ENCODE measurements at regions not wholly inside any gene's neighbourhood (a gene's known extent, or its start where the extent isn't known, plus 50 kb on each side); places are given as distances from the start of the nearest gene placed in this dataset. TPM values are rescaled to one million over a fixed set of nuclear protein-coding genes. Genes with fewer than 3 reads are reported as not detected.

- peaks cover 10% of the 10 kb centered on the region; the same call in 1 of the 2 replicates for H4K20me1 ChIP-seq (replicated peaks; ENCODE audit: control insufficient read depth, insufficient read depth, low read length)
- H3K79me2 ChIP-seq (ENCODE audit: control insufficient read depth, insufficient read depth, low read length) = no peaks in the 10 kb centered on the region
- intact Hi-C loops (cut with micrococcal nuclease) (no loop called here), in situ Hi-C loops (cut with MboI) (no loop called here)
- no peak overlapping the region for H3K27ac ChIP-seq (ENCODE audit: extremely low read depth, low read depth, low read length)
- H3K27me3 ChIP-seq (ENCODE audit: control insufficient read depth in 2 of 2, insufficient read depth in 2 of 2, low read length in 2 of 2) = peaks cover 7 to 27% of the 10 kb centered on the region in 2 experiments; a peak in 3 of 5 replicates
- ATAC-seq (no peak), FAIRE-seq (no peak), DNase-seq (ENCODE audit: extremely low read depth in 1 of 4, low spot score in 3 of 4) (no peak)
- TF ChIP-seq ADNP (tag; IDR thresholded peaks at IDR 0.05) = no peak
- TF ChIP-seq TCFL5 (CRISPR knock-in tag; conservative IDR thresholded peaks at IDR 0.05) = no peak
- no peak for TF ChIP-seq ZNF512 (tag; IDR thresholded peaks at IDR 0.05)
- no peak for TF ChIP-seq ELF2 (CRISPR knock-in tag; IDR thresholded peaks at IDR 0.05)
- no peak for TF ChIP-seq SMARCE1 (IDR thresholded peaks at IDR 0.05)
- TF ChIP-seq THRA (IDR thresholded peaks at IDR 0.05) = no peak
- WGBS (ENCODE audit: insufficient coverage, low coverage, missing lambda C conversion rate) = 5% methylated on average over 5 of the region's 5 CpGs
- H3K9me1 ChIP-seq (ENCODE audit: control insufficient read depth, insufficient read depth, low read length) = no peaks in the 10 kb centered on the region
- H3K9ac ChIP-seq (ENCODE audit: insufficient read depth in 1 of 2, low read depth in 2 of 2, low read length in 2 of 2) = no peak overlapping the region
- H3K4me3 ChIP-seq = no peak overlapping the region
- no peak overlapping the region for H2AFZ ChIP-seq (ENCODE audit: low read depth, low read length)
- CTCF ChIA-PET (ENCODE audit: low intra/inter-chr PET ratio) = no interaction called here
- H3K4me2 ChIP-seq (ENCODE audit: insufficient read depth, low read length) = no peak overlapping the region
- POLR2A ChIA-PET = no interaction called here
- no TSS peak for BruUV-seq (replicated peaks)
- H3K4me1 ChIP-seq (replicated peaks in 1 of 2; ENCODE audit: control insufficient read depth in 2 of 2, insufficient read depth in 2 of 2, low read length in 2 of 2) = peaks cover 0 to 4% of the 10 kb centered on the region in 2 experiments; a peak in 4 of 5 replicates
- H3K36me3 ChIP-seq (ENCODE audit: control insufficient read depth, insufficient read depth, low read length) = no peaks in the 10 kb centered on the region
- H3K9me3 ChIP-seq (replicated peaks; ENCODE audit: control insufficient read depth, insufficient read depth, low read depth, low read length) = no peaks in the 10 kb centered on the region
These were observed 50.0 kb upstream of the SYT6 start for GRCh38 chr1:114203595-114204128.

Small RNA genes in the stretch of these regions (small RNA-seq; reads per million reads assigned to genes)
- not detected for gene MRPL57P1

Measured in K562 (cell line).